Fibroblast of upper back skin (primary cell): ENCODE measurements at regions not wholly inside any gene's neighbourhood (a gene's known extent, or its start where the extent isn't known, plus 50 kb on each side); places are given as distances from the start of the nearest gene placed in this dataset.
"Not testable (repeated sequence)": the region's sequence is repeated elsewhere in the genome, so short reads cannot be mapped to it uniquely, and the experiment has no call there.

Source experiments
- DNase-seq: peaks from one replicate; pipeline ENCODE4 v3.0.0-alpha.2; 2013

GRCh38 chr7:94176694-94177200 lies 172.6 kb upstream of the BET1 start:
- no peak for DNase-seq

GRCh38 chr7:94177441-94177840 lies 173.3 kb upstream of the BET1 start:
- no peak for DNase-seq

GRCh38 chr7:94178230-94178629 lies 174.1 kb upstream of the BET1 start:
- DNase-seq, result no peak

- DNase-seq, result no peak
Measured at GRCh38 chr7:94179466-94179865, 175.3 kb upstream of the BET1 start.

GRCh38 chr7:94182066-94182465 lies 177.9 kb upstream of the BET1 start:
- DNase-seq, result peak; percentile 81

GRCh38 chr7:94182721-94183120 lies 178.6 kb upstream of the BET1 start:
- peak; percentile 16 for DNase-seq

GRCh38 chr7:94183289-94183749 lies 179.2 kb upstream of the BET1 start:
- peak; percentile 99 for DNase-seq

- no peak for DNase-seq
Measured at GRCh38 chr7:94183891-94184290, 179.7 kb upstream of the BET1 start.

- no peak for DNase-seq
Measured at GRCh38 chr7:94188350-94188749, 184.2 kb upstream of the BET1 start.

GRCh38 chr7:94190599-94191061 lies 186.5 kb upstream of the BET1 start:
- DNase-seq, result peak; percentile 100

GRCh38 chr7:94194426-94194825 lies 190.3 kb upstream of the BET1 start:
- not testable (repeated sequence) for DNase-seq

- DNase-seq, result no peak
Measured at GRCh38 chr7:94195201-94195600, 191.0 kb upstream of the BET1 start.

- DNase-seq, result no peak
Measured at GRCh38 chr7:94195813-94196212, 191.7 kb upstream of the BET1 start.

GRCh38 chr7:94205529-94205928 lies 189.2 kb upstream of the COL1A2 start:
- no peak for DNase-seq

GRCh38 chr7:94206295-94206694 lies 188.4 kb upstream of the COL1A2 start:
- no peak for DNase-seq

- DNase-seq, result no peak
Measured at GRCh38 chr7:94212160-94212559, 182.5 kb upstream of the COL1A2 start.

- DNase-seq, result no peak
Measured at GRCh38 chr7:94216944-94217461, 177.7 kb upstream of the COL1A2 start.

GRCh38 chr7:94217766-94218165 lies 176.9 kb upstream of the COL1A2 start:
- no peak for DNase-seq

- peak; percentile 6 for DNase-seq
Measured at GRCh38 chr7:94222516-94222915, 172.2 kb upstream of the COL1A2 start.

- DNase-seq, result peak; percentile 69
Measured at GRCh38 chr7:94223375-94224084, 171.2 kb upstream of the COL1A2 start.

- peak; percentile 17 for DNase-seq
Measured at GRCh38 chr7:94228223-94228622, 166.5 kb upstream of the COL1A2 start.

- DNase-seq, result peak; percentile 62
Measured at GRCh38 chr7:94228678-94229077, 166.0 kb upstream of the COL1A2 start.

GRCh38 chr7:94231305-94231704 lies 163.4 kb upstream of the COL1A2 start:
- peak; percentile 19 for DNase-seq

- no peak for DNase-seq
Measured at GRCh38 chr7:94236960-94237359, 157.7 kb upstream of the COL1A2 start.

- no peak for DNase-seq
Measured at GRCh38 chr7:94237417-94237816, 157.3 kb upstream of the COL1A2 start.
